HepG2 (cell line): ENCODE measurements at regions not wholly inside any gene's neighbourhood (a gene's known extent, or its start where the extent isn't known, plus 50 kb on each side); places are given as distances from the start of the nearest gene placed in this dataset.

Experiments used
- CHD2 ChIP-seq: IDR thresholded peaks from 2 replicates; pipeline ENCODE4 v1.6.1; 2011; ENCODE audit warnings: low read depth, low read length, improper control_type of control experiment
- EHMT2 ChIP-seq: fragments of 200-600 bp; sonication (generic); IDR thresholded peaks from 2 replicates; pipeline ENCODE4 v1.7.0; 2017; ENCODE audit warnings: antibody characterized with exemption, low read depth, low read length, borderline replicate concordance
- HDAC2 ChIP-seq: sonication (generic); formaldehyde crosslinking; IDR thresholded peaks from 2 replicates; pipeline ENCODE4 v1.4.0; 2020; ENCODE audit warnings: missing genetic modification reagents
- MTA1 ChIP-seq: sonication (generic); formaldehyde crosslinking; IDR thresholded peaks from 2 replicates; pipeline ENCODE4 v1.4.0; 2020; ENCODE audit warnings: missing genetic modification reagents, mild to moderate bottlenecking, borderline replicate concordance
- MXI1 ChIP-seq: IDR thresholded peaks from 3 replicates; pipeline ENCODE4 v1.6.1; 2012; ENCODE audit warnings: low read depth, low read length, inconsistent platforms, borderline replicate concordance
- SRSF4 ChIP-seq: fragments of 200-400 bp; formaldehyde crosslinking; IDR thresholded peaks from one replicate; pipeline ENCODE4 v1.6.1; 2018; ENCODE audit warnings: mild to moderate bottlenecking, low read depth, low read length, moderate library complexity; ENCODE audit not compliant: poor library complexity, severe bottlenecking
- ZBTB39 ChIP-seq: sonication (generic); formaldehyde crosslinking; IDR thresholded peaks from 2 replicates; pipeline ENCODE4 v1.5.0; 2020; ENCODE audit warnings: missing genetic modification reagents
- ZNF510 ChIP-seq: sonication (generic); formaldehyde crosslinking; IDR thresholded peaks from 2 replicates; pipeline ENCODE4 v1.4.0; 2020; ENCODE audit warnings: low read depth, mild to moderate bottlenecking, missing genetic modification reagents
- TF ChIP-seq, protein P1 (sequence below): sonication (generic); formaldehyde crosslinking; IDR thresholded peaks from 2 replicates; pipeline ENCODE4 v1.5.0; 2020; ENCODE audit warnings: mild to moderate bottlenecking, missing genetic modification reagents, moderate library complexity

DNA sequence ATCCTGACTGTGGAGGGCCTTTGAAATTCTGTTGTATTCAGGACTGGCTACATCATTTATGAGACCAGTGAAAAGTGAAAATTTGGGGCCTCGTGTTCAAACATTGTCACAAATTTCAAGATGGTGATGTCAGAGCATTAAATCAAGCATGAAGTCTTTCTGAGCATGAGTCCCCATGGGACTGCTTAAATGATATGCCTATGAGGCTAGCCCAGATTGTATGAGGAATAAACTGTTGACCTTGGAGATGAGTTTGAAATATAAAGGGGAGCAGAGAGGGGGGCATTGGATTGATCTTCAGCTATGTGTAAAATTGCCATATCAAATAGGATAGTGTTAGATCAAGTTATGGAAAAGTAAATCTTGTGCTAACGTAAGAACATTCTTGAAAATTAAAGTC is 230.0 kb downstream of the SPANXN3 start:
- TF ChIP-seq, protein P1, sequence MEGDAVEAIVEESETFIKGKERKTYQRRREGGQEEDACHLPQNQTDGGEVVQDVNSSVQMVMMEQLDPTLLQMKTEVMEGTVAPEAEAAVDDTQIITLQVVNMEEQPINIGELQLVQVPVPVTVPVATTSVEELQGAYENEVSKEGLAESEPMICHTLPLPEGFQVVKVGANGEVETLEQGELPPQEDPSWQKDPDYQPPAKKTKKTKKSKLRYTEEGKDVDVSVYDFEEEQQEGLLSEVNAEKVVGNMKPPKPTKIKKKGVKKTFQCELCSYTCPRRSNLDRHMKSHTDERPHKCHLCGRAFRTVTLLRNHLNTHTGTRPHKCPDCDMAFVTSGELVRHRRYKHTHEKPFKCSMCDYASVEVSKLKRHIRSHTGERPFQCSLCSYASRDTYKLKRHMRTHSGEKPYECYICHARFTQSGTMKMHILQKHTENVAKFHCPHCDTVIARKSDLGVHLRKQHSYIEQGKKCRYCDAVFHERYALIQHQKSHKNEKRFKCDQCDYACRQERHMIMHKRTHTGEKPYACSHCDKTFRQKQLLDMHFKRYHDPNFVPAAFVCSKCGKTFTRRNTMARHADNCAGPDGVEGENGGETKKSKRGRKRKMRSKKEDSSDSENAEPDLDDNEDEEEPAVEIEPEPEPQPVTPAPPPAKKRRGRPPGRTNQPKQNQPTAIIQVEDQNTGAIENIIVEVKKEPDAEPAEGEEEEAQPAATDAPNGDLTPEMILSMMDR: no peak
- TF ChIP-seq MXI1 (no peak), ZBTB39 (CRISPR knock-in tag) (no peak), EHMT2 (no peak), CHD2 (no peak), HDAC2 (CRISPR knock-in tag) (no peak), MTA1 (no peak), ZNF510 (no peak), SRSF4 (no peak)
